G401.6 (cell line): ENCODE measurements at regions not wholly inside any gene's neighbourhood (a gene's known extent, or its start where the extent isn't known, plus 50 kb on each side); places are given as distances from the start of the nearest gene placed in this dataset.
"Not testable (repeated sequence)": the region's sequence is repeated elsewhere in the genome, so short reads cannot be mapped to it uniquely, and the experiment has no call there.

Experiments
- FAIRE-seq: peaks from 2 replicates; lab custom pipeline; 2012; peaks lifted over from hg19 to GRCh38; lab: Jason Lieb, UNC

DNA sequence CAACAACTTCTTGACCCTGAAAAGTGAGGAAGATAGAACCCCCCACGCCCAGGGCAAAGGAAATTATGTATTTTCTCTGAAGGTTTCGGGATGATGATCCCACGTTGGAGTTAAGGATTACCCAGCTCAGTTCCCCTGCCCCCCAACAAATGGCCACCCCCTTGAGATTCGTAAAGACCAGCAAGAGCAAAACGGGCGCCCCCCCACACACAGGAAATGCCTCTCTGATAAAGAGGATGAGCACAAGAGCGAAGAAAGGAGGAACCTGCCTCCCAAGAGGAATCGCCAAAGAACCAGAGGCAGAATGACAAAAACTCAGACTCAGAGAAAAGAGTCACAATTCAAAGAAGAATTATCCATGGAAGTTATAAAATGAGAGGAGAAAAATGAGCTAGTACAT is 576.9 kb downstream of the MATN1 start:
- FAIRE-seq, result no peak

DNA sequence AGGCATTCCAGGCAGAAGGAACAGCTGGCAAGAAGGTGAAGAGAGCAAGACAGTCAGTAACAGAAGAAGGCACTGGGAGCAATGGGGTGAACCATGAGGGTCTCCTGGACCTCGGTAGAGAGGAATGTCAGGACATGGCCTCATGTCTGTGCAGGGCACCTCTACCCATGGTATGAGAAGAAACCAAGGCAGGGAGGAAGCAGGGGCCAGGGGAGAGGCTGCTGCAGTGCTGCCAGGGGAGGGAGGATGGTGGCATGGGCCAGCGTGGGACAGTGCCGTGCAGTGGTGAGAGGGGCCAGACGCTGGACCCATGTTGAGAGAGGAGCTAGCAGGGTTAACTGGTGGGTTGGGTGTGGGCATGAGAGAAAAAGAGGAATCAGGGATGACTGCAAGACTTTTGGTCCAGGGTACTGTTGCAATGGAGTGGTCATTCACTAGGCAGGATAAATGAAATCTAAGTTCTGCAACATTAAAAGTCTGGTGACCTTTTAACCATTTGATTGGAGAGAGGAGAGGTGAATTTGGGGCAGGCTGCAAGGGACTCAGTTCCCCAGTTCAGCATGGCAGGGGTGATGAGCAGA is 577.6 kb downstream of the MATN1 start:
- FAIRE-seq, result no peak

- FAIRE-seq, result no peak
Measured at GRCh38 chr1:30144831-30145230, 578.6 kb downstream of the MATN1 start.

GRCh38 chr1:30143517-30143916 is 579.9 kb downstream of the MATN1 start:
- FAIRE-seq, result no peak

DNA sequence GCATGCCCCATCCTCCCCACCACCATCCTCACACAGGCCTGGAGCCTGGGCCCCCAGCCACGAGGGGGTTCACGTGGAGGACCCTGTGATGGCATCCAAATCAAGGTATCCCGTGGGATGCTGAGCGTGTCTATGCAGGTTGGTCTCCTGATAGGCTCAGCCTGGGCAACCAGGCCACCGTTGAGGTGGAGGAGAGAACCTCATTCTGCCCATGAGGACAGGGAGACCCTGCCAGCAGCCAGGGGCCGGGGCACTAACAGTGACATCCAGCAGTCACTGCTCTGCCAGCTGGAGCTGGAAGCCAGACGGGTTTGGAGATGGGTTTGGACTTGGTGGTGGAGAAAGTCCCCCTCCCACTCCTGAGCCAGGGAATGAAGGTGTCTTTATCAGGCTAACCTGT is 582.8 kb downstream of the MATN1 start:
- no peak for FAIRE-seq

DNA sequence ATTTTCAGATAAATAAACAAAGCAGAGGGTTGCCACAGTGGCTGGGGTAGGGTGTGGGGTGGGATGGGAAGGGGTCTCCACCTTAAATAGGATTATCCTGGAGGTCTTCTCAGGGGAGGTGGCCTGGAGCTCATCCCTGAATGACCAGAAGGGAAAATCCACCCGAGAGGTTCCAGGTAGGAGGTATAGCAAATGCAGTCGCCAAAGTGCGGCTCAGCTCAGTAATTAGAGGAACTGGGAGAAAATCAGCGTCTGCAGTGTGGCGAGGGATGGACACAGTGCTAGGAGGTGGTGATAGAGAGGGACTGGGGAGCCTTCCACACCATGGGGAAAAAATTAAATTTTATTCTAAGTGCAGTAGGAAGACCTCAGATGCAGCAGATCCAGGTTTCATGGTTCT is 584.5 kb downstream of the MATN1 start:
- no peak for FAIRE-seq

DNA sequence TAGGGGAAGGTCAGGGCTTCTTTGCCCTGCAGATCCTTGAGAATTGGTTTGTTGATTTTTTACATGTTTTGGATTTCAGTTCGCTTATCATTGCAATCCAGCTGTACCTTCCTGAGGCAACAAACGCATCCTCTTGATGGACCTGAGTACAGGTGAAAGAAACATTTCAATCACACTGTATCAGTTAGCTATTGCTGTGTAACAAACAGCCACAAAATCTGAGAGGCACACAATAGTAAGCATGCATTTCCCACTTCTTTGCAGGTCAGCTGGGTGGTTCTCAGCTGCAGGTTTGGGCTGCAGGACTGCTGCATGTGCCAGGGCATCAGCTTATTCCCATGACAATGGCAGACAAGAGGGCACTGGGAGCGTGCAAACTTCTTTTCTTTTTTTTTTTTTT is 586.4 kb downstream of the MATN1 start:
- no peak for FAIRE-seq

DNA sequence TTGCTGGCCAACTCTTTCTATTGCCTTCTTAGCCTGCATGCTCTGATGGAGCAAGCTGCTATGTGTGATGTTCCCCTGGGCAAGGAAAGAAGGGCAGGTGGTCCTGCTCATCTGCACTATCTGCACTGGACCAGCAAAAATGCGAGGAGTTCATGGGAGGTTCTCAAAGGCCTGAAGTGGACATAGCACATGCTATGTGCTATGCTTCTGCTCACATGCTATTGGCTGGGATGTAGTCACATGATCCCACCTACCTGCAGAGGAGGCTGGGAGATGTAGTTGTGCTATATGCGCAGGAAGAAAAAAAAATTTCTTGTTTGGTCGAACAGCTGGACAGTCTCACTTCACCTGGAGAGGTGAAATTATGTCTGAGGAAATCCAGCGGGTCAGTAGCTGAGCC is 587.7 kb downstream of the MATN1 start:
- FAIRE-seq, result no peak

- FAIRE-seq, result no peak
Measured at GRCh38 chr1:30134466-30135217, 588.7 kb downstream of the MATN1 start.

DNA sequence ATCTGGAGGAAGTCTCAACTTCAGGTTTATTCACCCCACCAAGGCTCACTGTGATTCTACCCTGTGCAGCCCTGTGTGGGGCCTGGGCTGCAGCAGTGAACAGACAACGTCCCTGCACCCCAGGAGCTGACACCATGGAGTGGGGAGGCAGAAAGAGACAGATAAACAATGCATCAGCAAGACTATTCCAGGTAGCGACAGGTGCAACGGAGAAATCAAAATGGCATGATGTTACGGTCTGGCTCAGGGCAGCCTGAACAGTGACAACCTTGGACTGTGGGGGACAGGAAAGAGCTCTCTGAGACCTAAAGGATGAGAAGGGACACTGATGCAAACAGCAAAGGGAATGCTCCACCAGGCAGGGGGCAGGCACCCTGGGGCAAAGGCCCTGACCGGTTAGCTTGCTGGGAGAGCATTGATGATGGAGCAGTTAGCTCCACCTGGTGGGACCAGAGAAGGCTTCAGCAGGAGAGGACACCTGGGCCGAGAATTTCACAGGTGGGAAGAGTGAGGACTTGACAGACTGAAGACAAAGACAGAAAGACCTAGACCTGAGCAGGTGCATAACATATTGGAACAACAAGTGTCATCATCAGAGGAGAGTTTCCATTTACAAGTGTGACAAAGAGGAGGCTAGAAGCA is 589.9 kb downstream of the MATN1 start:
- FAIRE-seq, result no peak

- no peak for FAIRE-seq
Measured at GRCh38 chr1:30132602-30133286, 590.6 kb downstream of the MATN1 start.

- not testable (repeated sequence) for FAIRE-seq
Measured at GRCh38 chr1:30130566-30130965, 592.8 kb downstream of the MATN1 start.

GRCh38 chr1:30130099-30130498 is 593.3 kb downstream of the MATN1 start:
- FAIRE-seq, result no peak

GRCh38 chr1:30129421-30130055 is 593.8 kb downstream of the MATN1 start:
- no peak for FAIRE-seq

DNA sequence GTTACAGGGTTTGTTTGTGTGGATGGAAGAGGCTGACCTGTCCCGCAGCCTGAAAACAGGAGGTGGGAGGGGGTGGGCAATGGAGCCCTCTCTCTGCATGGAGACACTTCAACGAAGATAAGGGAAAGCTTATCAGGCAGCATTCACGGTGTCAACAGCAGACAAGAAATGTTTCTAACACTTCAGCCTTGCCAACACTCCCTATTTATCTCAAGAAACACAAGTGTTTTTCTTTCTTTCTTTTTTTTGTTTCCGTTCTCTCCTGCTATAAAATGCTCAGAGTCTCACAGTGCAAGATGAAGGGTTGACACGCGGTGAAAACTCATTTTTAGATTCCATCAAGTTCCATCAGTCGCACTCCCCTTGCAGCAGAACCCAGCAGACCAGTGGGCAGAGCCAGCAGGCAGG is 594.4 kb downstream of the MATN1 start:
- FAIRE-seq, result no peak

DNA sequence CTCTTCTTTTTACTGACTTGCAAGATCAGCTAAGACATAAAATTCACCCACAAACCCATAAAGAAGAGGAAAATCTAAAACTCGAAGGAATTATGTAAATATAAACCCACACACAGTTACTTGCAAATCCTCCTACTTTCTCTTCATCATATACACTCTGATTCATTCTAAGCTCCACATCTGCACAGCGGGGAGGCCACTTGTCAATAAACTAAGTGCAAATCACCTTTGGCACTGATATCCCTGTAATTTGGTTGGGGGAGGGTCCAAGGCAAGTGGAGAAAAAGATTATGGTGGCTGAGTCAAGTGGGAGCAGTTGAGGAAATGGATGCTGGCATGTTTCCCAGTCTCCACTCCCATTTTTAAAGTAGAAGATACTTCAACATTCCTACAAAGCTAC is 596.5 kb downstream of the MATN1 start:
- no peak for FAIRE-seq

GRCh38 chr1:30125821-30126170 is 597.6 kb downstream of the MATN1 start:
- FAIRE-seq, result no peak

DNA sequence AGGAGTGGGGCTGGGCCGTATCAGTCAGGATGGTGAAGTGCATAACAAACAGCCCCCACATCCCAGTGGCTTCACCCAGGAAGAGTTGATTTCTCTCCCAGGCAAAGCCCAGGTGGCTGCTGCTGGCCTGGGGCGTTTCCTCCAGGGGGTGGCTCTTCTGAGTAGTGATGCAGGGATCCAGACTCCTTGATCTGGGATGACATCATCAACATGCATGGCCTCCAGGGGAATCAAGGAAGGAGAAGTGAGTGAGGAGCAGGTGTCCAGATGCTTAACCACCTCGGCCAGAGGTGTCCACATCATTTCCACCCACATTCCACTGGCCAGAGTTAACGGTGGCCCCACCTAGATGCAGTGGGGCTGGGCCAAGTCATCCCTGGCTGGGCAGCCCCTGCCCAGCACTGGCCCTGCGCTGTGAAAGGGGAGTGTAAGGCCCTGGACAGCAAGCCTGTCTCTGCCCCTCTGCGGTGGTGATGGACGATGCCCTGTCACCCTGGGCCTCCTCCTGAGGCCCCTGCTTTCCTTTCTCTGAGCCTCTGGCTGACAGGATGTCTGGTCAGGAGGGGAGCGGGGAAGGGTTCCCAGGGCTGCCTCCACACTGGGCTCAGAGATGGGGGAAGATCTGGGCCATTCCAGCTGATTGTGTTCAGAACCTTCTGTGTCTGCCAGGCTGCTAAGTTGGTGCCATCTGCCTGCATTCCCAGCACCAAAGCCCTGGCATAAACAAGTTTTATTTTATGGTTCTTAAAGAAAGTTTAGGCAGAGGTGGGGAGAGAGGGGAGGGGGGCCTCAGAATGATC is 598.2 kb downstream of the MATN1 start:
- no peak for FAIRE-seq

GRCh38 chr1:30123896-30124295 is 599.5 kb downstream of the MATN1 start:
- no peak for FAIRE-seq

GRCh38 chr1:30123036-30123435 is 600.3 kb downstream of the MATN1 start:
- FAIRE-seq, result no peak

DNA sequence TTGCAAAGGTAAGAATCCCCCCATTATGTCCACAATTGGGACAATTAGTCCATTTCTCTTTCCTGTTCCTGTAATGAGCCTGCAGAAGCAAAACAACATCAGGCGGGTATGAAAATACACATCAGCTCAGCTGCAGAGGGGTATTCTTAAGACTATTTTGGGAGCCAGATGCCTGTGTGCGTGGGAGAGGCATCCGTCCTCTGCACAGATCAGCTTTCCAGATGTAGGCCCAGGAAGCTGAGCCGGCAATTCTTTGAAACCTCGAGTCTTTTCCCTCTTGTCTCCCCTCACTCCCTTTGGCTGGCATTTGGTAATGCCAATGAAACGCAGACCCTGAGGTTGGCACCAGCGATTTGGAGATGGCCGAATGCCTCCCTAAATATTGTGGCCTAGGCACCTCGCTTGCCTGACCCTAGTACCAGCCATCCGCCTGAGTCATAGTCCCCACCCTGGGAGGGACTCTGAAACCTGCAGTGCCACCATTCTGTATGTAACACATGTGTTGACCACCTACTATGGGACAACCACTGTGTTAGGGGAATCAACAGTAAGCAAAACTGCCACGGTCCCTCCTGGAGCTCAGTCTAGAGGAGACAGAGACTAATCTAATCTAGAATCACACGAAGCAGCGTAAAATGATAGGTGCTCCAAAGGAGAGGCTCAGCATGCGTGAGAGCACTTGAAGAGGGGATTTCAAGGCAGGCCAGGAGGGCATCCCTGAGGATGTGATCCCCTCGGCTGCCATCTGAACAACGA is 603.0 kb downstream of the MATN1 start:
- FAIRE-seq, result no peak
